ENCODE measurements at regions not wholly inside any gene's neighbourhood (a gene's known extent, or its start where the extent isn't known, plus 50 kb on each side); places are given as distances from the start of the nearest gene placed in this dataset.

DNA sequence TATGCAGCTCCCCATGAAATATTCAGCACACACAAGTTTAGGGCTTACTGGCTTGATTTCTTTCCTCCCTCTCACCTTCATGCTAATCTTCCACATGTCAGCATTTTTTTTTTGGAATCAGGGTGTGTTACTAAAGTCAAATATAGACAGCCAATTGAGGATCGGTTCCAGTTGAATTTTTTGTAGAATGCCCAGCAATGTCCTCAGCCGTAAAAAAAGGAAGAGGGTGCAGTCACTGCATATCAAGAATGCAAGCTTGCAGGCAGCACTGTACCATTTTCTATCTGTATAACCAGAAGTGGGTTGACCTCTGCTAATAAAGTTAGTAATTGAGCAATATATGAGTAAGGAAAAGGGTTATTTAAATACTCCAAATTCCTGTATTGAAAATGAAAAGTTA is 51.4 kb upstream of the CHMP2B start:
- WGBS, 2 donors (ENCODE audit: extremely low coverage in 2 of 2, insufficient read length in 2 of 2, insufficient replicate concordance in 1 of 2), result no CpG with 5 or more reads among the region's 2 CpGs
- H3K4me2 ChIP-seq (ENCODE audit: insufficient read depth, low read length, poor library complexity, severe bottlenecking), result no peak overlapping the region
- H3K4me1 ChIP-seq (ENCODE audit: control insufficient read depth in 2 of 2, insufficient read depth in 1 of 2, low read depth in 1 of 2, low read length in 2 of 2), result no peaks in the 10 kb centered on the region
- H2BK120ac ChIP-seq (ENCODE audit: low read depth, low read length), result no peak overlapping the region
- H2AFZ ChIP-seq (ENCODE audit: low read length), result no peak overlapping the region
- no peaks in the 10 kb centered on the region for H3K36me3 ChIP-seq (replicated peaks in 1 of 2; ENCODE audit: control insufficient read depth in 2 of 2, insufficient read depth in 2 of 2, low read length in 2 of 2)
- no peak for DNase-seq (ENCODE audit: low spot score)
- no peak overlapping the region for H3K18ac ChIP-seq (ENCODE audit: low read length)
- H3K79me1 ChIP-seq (ENCODE audit: low read depth, low read length), result no peaks in the 10 kb centered on the region
- no peak overlapping the region for H3K4ac ChIP-seq (ENCODE audit: low read length)
- no peak overlapping the region for H2BK5ac ChIP-seq (ENCODE audit: low read length)
- no peak overlapping the region for H2AK5ac ChIP-seq (ENCODE audit: low read depth, low read length)
- no peak overlapping the region for H3K27ac ChIP-seq (replicated peaks; ENCODE audit: low read length)
- H4K91ac ChIP-seq (ENCODE audit: low read depth, low read length, poor library complexity), result no peak overlapping the region
- no peaks in the 10 kb centered on the region for H3K9me3 ChIP-seq (replicated peaks in 1 of 2; ENCODE audit: control insufficient read depth in 2 of 2, insufficient read depth in 1 of 2, low read depth in 1 of 2, low read length in 2 of 2)
- no peak overlapping the region for H3K9ac ChIP-seq (ENCODE audit: low read depth, low read length, poor library complexity)
- H2BK12ac ChIP-seq (ENCODE audit: low read length), result no peak overlapping the region
- no peak overlapping the region for H3K14ac ChIP-seq (ENCODE audit: low read length)
- H3K27me3 ChIP-seq (ENCODE audit: control insufficient read depth in 3 of 3, insufficient read depth in 3 of 3, low read depth in 1 of 3, low read length in 3 of 3), result no peaks in the 10 kb centered on the region
- no peak overlapping the region for H2BK15ac ChIP-seq (ENCODE audit: low read length)
- no peak overlapping the region for H3K23ac ChIP-seq (ENCODE audit: low read depth, low read length, poor library complexity)
- no peak overlapping the region for H4K8ac ChIP-seq (ENCODE audit: low read depth, low read length)
- H3K4me3 ChIP-seq (ENCODE audit: low read length in 2 of 2), result no peak overlapping the region

DNA sequence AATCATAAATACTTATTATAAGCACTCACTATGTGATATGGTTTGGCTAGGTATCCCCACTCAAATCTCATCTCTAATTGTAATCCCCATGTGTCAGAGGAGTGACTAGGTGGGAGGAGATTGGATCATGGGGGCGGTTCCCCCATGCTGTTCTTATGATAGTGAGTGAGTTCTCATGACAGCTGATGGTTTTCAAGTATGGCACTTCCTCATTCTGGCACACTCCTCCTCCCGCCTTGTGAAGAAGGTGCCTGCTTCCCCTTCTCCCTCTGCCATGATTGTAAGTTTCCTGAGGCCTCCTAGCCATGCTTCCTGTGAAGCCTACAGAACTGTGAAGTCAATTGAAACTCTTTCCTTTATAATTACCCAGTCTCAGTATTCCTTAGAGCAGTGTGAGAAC is 53.3 kb upstream of the CHMP2B start:
- Histone ChIP-seq H3K23ac (ENCODE audit: low read depth, low read length, poor library complexity) (no peak overlapping the region), H2BK12ac (ENCODE audit: low read length) (no peak overlapping the region), H3K18ac (ENCODE audit: low read length) (no peak overlapping the region), H3K4me2 (ENCODE audit: insufficient read depth, low read length, poor library complexity, severe bottlenecking) (no peak overlapping the region), H2BK15ac (ENCODE audit: low read length) (no peak overlapping the region), H3K9me3 (replicated peaks in 1 of 2; ENCODE audit: control insufficient read depth in 2 of 2, insufficient read depth in 1 of 2, low read depth in 1 of 2, low read length in 2 of 2) (no peaks in the 10 kb centered on the region), H2AFZ (ENCODE audit: low read length) (no peak overlapping the region), H3K27me3 (ENCODE audit: control insufficient read depth in 3 of 3, insufficient read depth in 3 of 3, low read depth in 1 of 3, low read length in 3 of 3) (no peaks in the 10 kb centered on the region), H3K9ac (ENCODE audit: low read depth, low read length, poor library complexity) (no peak overlapping the region), H2AK5ac (ENCODE audit: low read depth, low read length) (no peak overlapping the region), H3K14ac (ENCODE audit: low read length) (no peak overlapping the region), H2BK120ac (ENCODE audit: low read depth, low read length) (no peak overlapping the region), H3K4ac (ENCODE audit: low read length) (no peak overlapping the region), H3K36me3 (replicated peaks in 1 of 2; ENCODE audit: control insufficient read depth in 2 of 2, insufficient read depth in 2 of 2, low read length in 2 of 2) (no peaks in the 10 kb centered on the region), H3K4me1 (ENCODE audit: control insufficient read depth in 2 of 2, insufficient read depth in 1 of 2, low read depth in 1 of 2, low read length in 2 of 2) (no peaks in the 10 kb centered on the region), H4K91ac (ENCODE audit: low read depth, low read length, poor library complexity) (no peak overlapping the region), H3K27ac (replicated peaks; ENCODE audit: low read length) (no peak overlapping the region), H3K4me3 (ENCODE audit: low read length in 2 of 2) (no peak overlapping the region), H3K79me1 (ENCODE audit: low read depth, low read length) (no peaks in the 10 kb centered on the region), H2BK5ac (ENCODE audit: low read length) (no peak overlapping the region), H4K8ac (ENCODE audit: low read depth, low read length) (no peak overlapping the region)
- no peak for DNase-seq (ENCODE audit: low spot score)
- WGBS, 2 donors (ENCODE audit: extremely low coverage in 2 of 2, insufficient read length in 2 of 2, insufficient replicate concordance in 1 of 2), result no CpG with 5 or more reads among the region's 2 CpGs

DNA sequence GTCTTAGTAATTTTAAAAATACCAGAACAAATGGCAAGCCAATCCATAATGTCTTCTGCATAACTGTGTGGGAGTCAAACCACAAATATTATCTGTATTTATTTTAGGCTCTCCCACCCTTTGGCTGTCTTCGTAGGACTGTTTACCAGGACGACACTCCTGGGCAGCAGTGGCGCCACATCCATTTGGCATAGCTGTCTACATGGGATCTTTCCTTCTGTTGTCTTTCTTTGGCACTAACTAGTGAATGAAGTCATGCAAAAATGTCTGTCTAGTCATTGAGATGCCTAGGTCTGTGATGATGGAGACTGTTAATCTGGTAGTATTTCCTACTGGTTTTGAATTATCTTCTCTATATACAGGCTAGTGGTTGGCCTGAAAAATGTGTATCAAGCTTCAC is 54.0 kb upstream of the CHMP2B start:
- no peak overlapping the region for H4K91ac ChIP-seq (ENCODE audit: low read depth, low read length, poor library complexity)
- H3K79me1 ChIP-seq (ENCODE audit: low read depth, low read length), result no peaks in the 10 kb centered on the region
- no peak overlapping the region for H3K14ac ChIP-seq (ENCODE audit: low read length)
- no peak overlapping the region for H2BK5ac ChIP-seq (ENCODE audit: low read length)
- no peaks in the 10 kb centered on the region for H3K36me3 ChIP-seq (replicated peaks in 1 of 2; ENCODE audit: control insufficient read depth in 2 of 2, insufficient read depth in 2 of 2, low read length in 2 of 2)
- no peak overlapping the region for H2AK5ac ChIP-seq (ENCODE audit: low read depth, low read length)
- WGBS, 2 donors (ENCODE audit: extremely low coverage in 2 of 2, insufficient read length in 2 of 2, insufficient replicate concordance in 1 of 2), result no CpG with 5 or more reads among the region's 3 CpGs
- DNase-seq (ENCODE audit: low spot score), result no peak
- H2BK120ac ChIP-seq (ENCODE audit: low read depth, low read length), result no peak overlapping the region
- H3K18ac ChIP-seq (ENCODE audit: low read length), result no peak overlapping the region
- no peaks in the 10 kb centered on the region for H3K27me3 ChIP-seq (ENCODE audit: control insufficient read depth in 3 of 3, insufficient read depth in 3 of 3, low read depth in 1 of 3, low read length in 3 of 3)
- H2BK12ac ChIP-seq (ENCODE audit: low read length), result no peak overlapping the region
- no peak overlapping the region for H3K4ac ChIP-seq (ENCODE audit: low read length)
- no peak overlapping the region for H3K9ac ChIP-seq (ENCODE audit: low read depth, low read length, poor library complexity)
- no peaks in the 10 kb centered on the region for H3K9me3 ChIP-seq (replicated peaks in 1 of 2; ENCODE audit: control insufficient read depth in 2 of 2, insufficient read depth in 1 of 2, low read depth in 1 of 2, low read length in 2 of 2)
- H2AFZ ChIP-seq (ENCODE audit: low read length), result no peak overlapping the region
- no peak overlapping the region for H3K4me3 ChIP-seq (ENCODE audit: low read length in 2 of 2)
- H3K4me1 ChIP-seq (ENCODE audit: control insufficient read depth in 2 of 2, insufficient read depth in 1 of 2, low read depth in 1 of 2, low read length in 2 of 2), result peaks cover 0 to 1% of the 10 kb centered on the region in 2 donors
- no peak overlapping the region for H2BK15ac ChIP-seq (ENCODE audit: low read length)
- H3K4me2 ChIP-seq (ENCODE audit: insufficient read depth, low read length, poor library complexity, severe bottlenecking), result no peak overlapping the region
- H3K23ac ChIP-seq (ENCODE audit: low read depth, low read length, poor library complexity), result no peak overlapping the region
- H3K27ac ChIP-seq (replicated peaks; ENCODE audit: low read length), result no peak overlapping the region
- no peak overlapping the region for H4K8ac ChIP-seq (ENCODE audit: low read depth, low read length)

DNA sequence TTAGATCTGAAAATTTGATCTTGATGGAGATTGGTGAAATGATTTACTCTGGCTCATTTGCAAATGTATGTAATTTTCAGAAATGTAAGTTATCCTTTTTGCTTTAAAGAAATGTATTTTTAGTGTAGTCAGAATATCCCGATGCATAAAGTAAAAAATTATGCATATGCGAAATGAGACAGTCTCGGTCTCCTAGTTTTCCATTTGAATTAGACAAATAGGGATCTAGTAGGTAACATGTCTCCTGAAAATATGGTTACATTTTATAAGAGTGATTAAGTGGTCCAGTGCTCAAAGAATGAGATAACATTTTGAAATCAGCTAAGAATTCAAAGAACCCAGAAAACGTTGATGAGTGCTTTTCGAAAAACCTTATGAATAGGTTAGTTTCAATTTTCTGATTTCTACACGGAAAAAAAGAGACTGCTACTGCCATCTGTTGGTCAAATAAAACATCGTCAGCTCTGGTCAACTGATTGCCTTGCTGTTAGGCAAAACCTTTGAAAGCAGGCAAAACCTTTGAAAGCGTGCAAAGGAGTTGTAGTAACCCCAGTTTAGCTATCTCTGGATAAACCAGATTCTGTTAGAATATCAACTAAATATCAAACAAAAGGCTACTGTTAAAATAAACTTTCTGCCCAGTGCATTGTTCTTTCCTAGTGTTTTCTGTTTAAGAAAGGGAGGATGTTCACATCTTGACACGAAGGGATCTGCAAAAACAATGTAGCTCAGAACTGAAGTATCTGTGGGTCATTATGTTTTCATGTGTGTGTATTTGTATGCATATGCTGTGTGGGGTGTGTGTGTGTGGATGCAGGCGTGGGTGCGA is 59.3 kb upstream of the CHMP2B start:
- DNase-seq (ENCODE audit: low spot score), result peak; percentile 31

More for the DNA sequence above, 59.3 kb upstream of the CHMP2B start:
- no peak overlapping the region for H3K27ac ChIP-seq (replicated peaks; ENCODE audit: low read length)
- H3K36me3 ChIP-seq (replicated peaks in 1 of 2; ENCODE audit: control insufficient read depth in 2 of 2, insufficient read depth in 2 of 2, low read length in 2 of 2), result no peaks in the 10 kb centered on the region
- no peak overlapping the region for H3K23ac ChIP-seq (ENCODE audit: low read depth, low read length, poor library complexity)
- peak overlapping the region; percentile 61 for H2AFZ ChIP-seq (ENCODE audit: low read length)
- H4K8ac ChIP-seq (ENCODE audit: low read depth, low read length), result no peak overlapping the region
- no peak overlapping the region for H4K91ac ChIP-seq (ENCODE audit: low read depth, low read length, poor library complexity)
- no peak overlapping the region for H2BK120ac ChIP-seq (ENCODE audit: low read depth, low read length)
- H3K4me2 ChIP-seq (ENCODE audit: insufficient read depth, low read length, poor library complexity, severe bottlenecking), result no peak overlapping the region
- no peaks in the 10 kb centered on the region for H3K9me3 ChIP-seq (replicated peaks in 1 of 2; ENCODE audit: control insufficient read depth in 2 of 2, insufficient read depth in 1 of 2, low read depth in 1 of 2, low read length in 2 of 2)
- H2BK5ac ChIP-seq (ENCODE audit: low read length), result no peak overlapping the region
- WGBS, 2 donors (ENCODE audit: extremely low coverage in 2 of 2, insufficient read length in 2 of 2, insufficient replicate concordance in 1 of 2), result no CpG with 5 or more reads among the region's 11 CpGs
- peaks cover 0 to 1% of the 10 kb centered on the region in 2 donors for H3K4me1 ChIP-seq (ENCODE audit: control insufficient read depth in 2 of 2, insufficient read depth in 1 of 2, low read depth in 1 of 2, low read length in 2 of 2)
- H3K4ac ChIP-seq (ENCODE audit: low read length), result no peak overlapping the region
- H2AK5ac ChIP-seq (ENCODE audit: low read depth, low read length), result no peak overlapping the region
- H3K9ac ChIP-seq (ENCODE audit: low read depth, low read length, poor library complexity), result no peak overlapping the region
- H3K14ac ChIP-seq (ENCODE audit: low read length), result no peak overlapping the region
- H3K27me3 ChIP-seq (ENCODE audit: control insufficient read depth in 3 of 3, insufficient read depth in 3 of 3, low read depth in 1 of 3, low read length in 3 of 3), result no peaks in the 10 kb centered on the region
- no peaks in the 10 kb centered on the region for H3K79me1 ChIP-seq (ENCODE audit: low read depth, low read length)
- no peak overlapping the region for H3K4me3 ChIP-seq (ENCODE audit: low read length in 2 of 2)
- no peak overlapping the region for H2BK15ac ChIP-seq (ENCODE audit: low read length)
- no peak overlapping the region for H3K18ac ChIP-seq (ENCODE audit: low read length)
- H2BK12ac ChIP-seq (ENCODE audit: low read length), result no peak overlapping the region

Measured in neuronal stem cell (in vitro differentiated cells).